ENCODE measurements at regions not wholly inside any gene's neighbourhood (a gene's known extent, or its start where the extent isn't known, plus 50 kb on each side); places are given as distances from the start of the nearest gene placed in this dataset.

DNA sequence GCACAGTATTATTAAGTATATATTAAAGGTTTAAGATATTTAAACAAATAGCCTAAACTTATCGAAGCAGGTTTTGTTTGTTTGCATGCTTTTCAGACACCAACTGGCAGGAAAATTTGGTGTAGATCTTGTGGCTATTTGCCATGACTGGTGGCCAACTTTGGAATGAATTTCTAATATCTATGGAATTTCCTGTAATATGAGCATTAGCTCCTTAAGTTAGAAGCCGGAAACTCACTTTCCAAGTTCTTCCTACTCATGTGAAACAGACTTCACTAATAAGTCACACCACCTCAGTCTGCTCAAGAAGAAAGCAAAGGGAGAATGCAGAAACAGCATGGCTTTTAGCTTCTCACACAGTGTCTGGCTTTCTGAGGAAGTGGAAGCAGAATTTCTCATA, 563.9 kb downstream of the GRXCR1 start:
- intact Hi-C loops (cut with DNase I; ENCODE audit: low total_unique reads) = no loop called here
- no peak for DNase-seq (ENCODE audit: low spot score in 2 of 2)
- no peak for TF ChIP-seq POLR2A (IDR thresholded peaks at IDR 0.05)
- TF ChIP-seq, protein P1, sequence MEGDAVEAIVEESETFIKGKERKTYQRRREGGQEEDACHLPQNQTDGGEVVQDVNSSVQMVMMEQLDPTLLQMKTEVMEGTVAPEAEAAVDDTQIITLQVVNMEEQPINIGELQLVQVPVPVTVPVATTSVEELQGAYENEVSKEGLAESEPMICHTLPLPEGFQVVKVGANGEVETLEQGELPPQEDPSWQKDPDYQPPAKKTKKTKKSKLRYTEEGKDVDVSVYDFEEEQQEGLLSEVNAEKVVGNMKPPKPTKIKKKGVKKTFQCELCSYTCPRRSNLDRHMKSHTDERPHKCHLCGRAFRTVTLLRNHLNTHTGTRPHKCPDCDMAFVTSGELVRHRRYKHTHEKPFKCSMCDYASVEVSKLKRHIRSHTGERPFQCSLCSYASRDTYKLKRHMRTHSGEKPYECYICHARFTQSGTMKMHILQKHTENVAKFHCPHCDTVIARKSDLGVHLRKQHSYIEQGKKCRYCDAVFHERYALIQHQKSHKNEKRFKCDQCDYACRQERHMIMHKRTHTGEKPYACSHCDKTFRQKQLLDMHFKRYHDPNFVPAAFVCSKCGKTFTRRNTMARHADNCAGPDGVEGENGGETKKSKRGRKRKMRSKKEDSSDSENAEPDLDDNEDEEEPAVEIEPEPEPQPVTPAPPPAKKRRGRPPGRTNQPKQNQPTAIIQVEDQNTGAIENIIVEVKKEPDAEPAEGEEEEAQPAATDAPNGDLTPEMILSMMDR (IDR thresholded peaks at IDR 0.05) = no peak
- H3K4me3 ChIP-seq (ENCODE audit: low read depth, poor library complexity, severe bottlenecking) = no peak overlapping the region
- WGBS, 2 donors = 68 to 72% methylated on average over 2 of the region's 2 CpGs

DNA sequence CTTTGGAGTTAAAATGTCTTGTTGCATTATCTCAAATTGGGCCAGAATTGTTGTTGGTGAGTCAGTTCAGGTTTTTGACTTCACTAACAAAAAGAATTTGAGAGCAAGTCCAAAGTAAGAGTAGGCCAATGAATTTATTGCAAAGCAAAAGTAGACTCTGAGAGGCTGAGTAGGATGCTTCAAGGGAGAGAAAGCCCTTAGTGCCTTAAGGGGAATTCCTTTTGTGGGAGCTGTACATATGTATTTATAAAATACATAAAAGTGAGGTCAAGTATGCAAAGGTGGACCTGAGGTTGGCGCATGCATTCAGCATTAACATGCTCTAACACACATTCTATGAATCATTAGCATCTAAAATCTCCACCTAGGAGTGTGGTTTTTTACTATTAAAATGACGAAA, 565.4 kb downstream of the GRXCR1 start:
- TF ChIP-seq, protein P1 (IDR thresholded peaks at IDR 0.05) = no peak
- no peak for TF ChIP-seq POLR2A (IDR thresholded peaks at IDR 0.05)
- H3K4me3 ChIP-seq (ENCODE audit: low read depth, poor library complexity, severe bottlenecking) = no peak overlapping the region
- 62 to 78% methylated on average over 2 of the region's 2 CpGs for WGBS, 2 donors
- intact Hi-C loops (cut with DNase I; ENCODE audit: low total_unique reads) = no loop called here
- no peak for DNase-seq (ENCODE audit: low spot score in 2 of 2)

- no peak for DNase-seq (ENCODE audit: low spot score in 2 of 2)
- intact Hi-C loops (cut with DNase I; ENCODE audit: low total_unique reads) = no loop called here
- WGBS, 2 donors = 49 to 53% methylated on average over 4 of the region's 4 CpGs
- TF ChIP-seq, protein P1 (IDR thresholded peaks at IDR 0.05) = no peak
- no peak for TF ChIP-seq POLR2A (IDR thresholded peaks at IDR 0.05)
- no peak overlapping the region for H3K4me3 ChIP-seq (ENCODE audit: low read depth, poor library complexity, severe bottlenecking)
Observed at GRCh38 chr4:43458293-43458692, 565.8 kb downstream of the GRXCR1 start.

DNA sequence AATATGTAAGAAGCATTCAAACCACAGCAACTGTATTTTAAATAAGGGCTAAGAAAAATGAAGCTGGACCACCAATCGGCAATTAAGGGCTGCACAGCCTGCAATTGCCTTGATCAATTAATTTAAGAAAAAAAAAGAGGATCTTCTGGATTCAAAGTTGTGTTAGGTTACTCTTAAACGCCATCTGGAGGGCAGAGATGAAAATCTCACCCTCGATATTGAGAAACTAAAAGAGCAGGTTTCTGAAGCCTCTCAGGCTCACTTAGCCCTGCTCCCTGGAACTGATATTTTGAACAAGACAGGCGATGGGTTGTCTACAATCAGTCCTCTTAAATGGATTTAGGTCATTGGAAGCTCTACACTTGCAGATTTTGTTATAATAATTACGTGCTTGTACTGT, 579.4 kb downstream of the GRXCR1 start:
- 69 to 72% methylated on average over 5 of the region's 5 CpGs for WGBS, 2 donors
- TF ChIP-seq POLR2A (IDR thresholded peaks at IDR 0.05) = no peak
- TF ChIP-seq, protein P1 (IDR thresholded peaks at IDR 0.05) = no peak
- no peak overlapping the region for H3K4me3 ChIP-seq (ENCODE audit: low read depth, poor library complexity, severe bottlenecking)
- intact Hi-C loops (cut with DNase I; ENCODE audit: low total_unique reads) = no loop called here
- no peak for DNase-seq (ENCODE audit: low spot score in 2 of 2)

DNA sequence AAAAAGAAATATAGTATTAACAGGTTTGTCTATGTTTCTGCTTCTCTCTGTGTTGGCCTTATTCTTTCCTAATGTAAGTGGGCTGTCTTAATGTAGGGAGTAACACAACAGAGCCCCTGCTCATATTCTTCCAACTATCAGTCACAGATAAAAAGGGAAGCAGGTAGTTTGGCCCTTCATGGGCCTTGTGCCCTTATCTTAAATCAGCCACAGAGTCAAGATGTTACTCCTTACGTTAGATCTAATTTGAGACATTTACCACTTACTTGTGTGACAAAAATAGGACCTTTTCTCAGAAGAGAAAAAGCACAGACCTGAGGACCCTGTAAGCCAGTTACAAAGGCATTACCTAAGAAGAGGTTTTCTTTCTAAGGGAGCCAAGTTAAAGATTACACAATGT, 589.0 kb downstream of the GRXCR1 start:
- intact Hi-C loops (cut with DNase I; ENCODE audit: low total_unique reads) = no loop called here
- 55 to 63% methylated on average over 1 of the region's 1 CpG for WGBS, 2 donors
- no peak for DNase-seq (ENCODE audit: low spot score in 2 of 2)
- no peak overlapping the region for H3K4me3 ChIP-seq (ENCODE audit: low read depth, poor library complexity, severe bottlenecking)
- TF ChIP-seq, protein P1 (IDR thresholded peaks at IDR 0.05) = no peak
- no peak for TF ChIP-seq POLR2A (IDR thresholded peaks at IDR 0.05)

GRCh38 chr4:43485196-43485595, 592.7 kb downstream of the GRXCR1 start:
- DNase-seq (ENCODE audit: low spot score in 2 of 2) = no peak
- 43 to 53% methylated on average over 4 of the region's 4 CpGs for WGBS, 2 donors
- no peak overlapping the region for H3K4me3 ChIP-seq (ENCODE audit: low read depth, poor library complexity, severe bottlenecking)
- TF ChIP-seq, protein P1 (IDR thresholded peaks at IDR 0.05) = no peak
- TF ChIP-seq POLR2A (IDR thresholded peaks at IDR 0.05) = no peak
- intact Hi-C loops (cut with DNase I; ENCODE audit: low total_unique reads) = no loop called here
